Karpas-422 (cell line): ENCODE measurements at regions not wholly inside any gene's neighbourhood (a gene's known extent, or its start where the extent isn't known, plus 50 kb on each side); places are given as distances from the start of the nearest gene placed in this dataset.

Source experiments
- DNase-seq: peaks from one replicate; pipeline ENCODE4 v3.0.0-alpha.2; 2015
- H2AFZ ChIP-seq: fragments of 200-600 bp; sonication (generic); 2 replicates; pipeline ENCODE4 v1.6.1; 2014; ENCODE audit warnings: antibody characterized with exemption, low read length, mixed read lengths
- H3K27ac ChIP-seq: fragments of 200-600 bp; sonication (generic); 2 replicates; pipeline ENCODE4 v1.5.1; 2014; ENCODE audit warnings: mild to moderate bottlenecking, low read length, moderate library complexity
- H3K27me3 ChIP-seq: fragments of 200-600 bp; sonication (generic); 2 replicates; pipeline ENCODE4 v1.6.1; 2014; ENCODE audit warnings: low read length, mixed read lengths
- H3K36me3 ChIP-seq: fragments of 200-600 bp; sonication (generic); 2 replicates; pipeline ENCODE4 v1.6.1; 2014; ENCODE audit warnings: low read length, mixed read lengths; ENCODE audit not compliant: insufficient read depth
- H3K4me1 ChIP-seq: fragments of 200-600 bp; sonication (generic); 2 replicates; pipeline ENCODE4 v1.6.1; 2014; ENCODE audit warnings: mild to moderate bottlenecking, low read length, mixed read lengths
- H3K4me2 ChIP-seq: fragments of 200-600 bp; sonication (generic); 2 replicates; pipeline ENCODE4 v1.6.1; 2014; ENCODE audit warnings: low read length, low read depth, mild to moderate bottlenecking; ENCODE audit not compliant: poor library complexity, severe bottlenecking
- H3K4me3 ChIP-seq: fragments of 200-600 bp; sonication (generic); 2 replicates; pipeline ENCODE4 v1.5.1; 2014; ENCODE audit warnings: mild to moderate bottlenecking, antibody characterized with exemption, low read length, mixed read lengths
- H3K79me2 ChIP-seq: fragments of 200-600 bp; sonication (generic); 2 replicates; pipeline ENCODE4 v1.6.1; 2014; ENCODE audit warnings: mild to moderate bottlenecking, low read length, mixed read lengths
- H3K9ac ChIP-seq: fragments of 200-600 bp; sonication (generic); 2 replicates; pipeline ENCODE4 v1.6.0; 2014; ENCODE audit warnings: low read length
- H3K9me2 ChIP-seq: fragments of 200-600 bp; sonication (generic), shearing (Covaris generic); replicated peaks from 2 replicates; pipeline ENCODE4 v1.6.0; 2014; ENCODE audit warnings: mild to moderate bottlenecking, low read length, moderate library complexity; ENCODE audit not compliant: insufficient read depth
- H3K9me3 ChIP-seq: fragments of 300-700, 200-600 bp; sonication (generic); 2 replicates; pipeline ENCODE4 v1.6.1; 2014; ENCODE audit warnings: low read length, mixed read lengths
- H4K20me1 ChIP-seq: fragments of 200-600 bp; sonication (generic); 2 replicates; pipeline ENCODE4 v1.6.1; 2014; ENCODE audit warnings: mild to moderate bottlenecking, antibody characterized with exemption, low read length, low read depth; ENCODE audit not compliant: insufficient read depth

DNA sequence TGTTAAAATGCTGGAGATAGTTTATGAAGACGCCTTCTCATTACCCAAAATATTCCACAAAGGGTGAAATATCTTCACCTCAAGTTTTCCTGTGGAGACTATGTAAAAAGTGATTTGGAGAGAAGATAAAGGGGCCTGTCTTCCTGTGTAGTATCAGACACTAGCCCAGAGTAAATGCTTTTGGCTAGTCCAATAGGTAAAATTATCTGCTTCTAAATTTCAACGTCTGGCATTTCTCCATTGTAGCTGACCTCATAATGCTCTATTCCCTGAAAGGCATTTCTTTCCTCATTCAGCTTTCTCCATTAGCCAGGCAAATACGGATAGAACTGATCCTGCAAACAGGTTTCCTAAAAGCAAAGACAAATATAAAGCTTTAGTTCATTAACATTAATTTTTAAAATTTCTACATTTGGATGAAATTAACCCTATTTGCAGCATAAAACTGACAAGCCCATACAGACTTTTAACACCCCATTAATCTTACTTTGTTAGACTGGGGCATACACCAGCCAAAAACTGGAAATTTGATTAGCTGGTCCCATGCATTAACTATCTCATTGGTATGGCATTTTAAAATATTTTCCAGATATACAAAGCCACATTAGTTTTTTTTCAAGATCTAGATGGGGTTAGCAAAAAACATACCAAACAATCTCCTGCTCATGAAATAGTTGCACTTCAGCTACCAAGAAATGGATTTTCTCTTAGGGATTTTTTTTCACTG, 548.8 kb downstream of the EFNA5 start:
- H3K9me3 ChIP-seq: peaks cover 15% of the 10 kb centered on the region
- no peaks in the 10 kb centered on the region for H4K20me1 ChIP-seq
- H3K4me3 ChIP-seq: no peak overlapping the region

DNA sequence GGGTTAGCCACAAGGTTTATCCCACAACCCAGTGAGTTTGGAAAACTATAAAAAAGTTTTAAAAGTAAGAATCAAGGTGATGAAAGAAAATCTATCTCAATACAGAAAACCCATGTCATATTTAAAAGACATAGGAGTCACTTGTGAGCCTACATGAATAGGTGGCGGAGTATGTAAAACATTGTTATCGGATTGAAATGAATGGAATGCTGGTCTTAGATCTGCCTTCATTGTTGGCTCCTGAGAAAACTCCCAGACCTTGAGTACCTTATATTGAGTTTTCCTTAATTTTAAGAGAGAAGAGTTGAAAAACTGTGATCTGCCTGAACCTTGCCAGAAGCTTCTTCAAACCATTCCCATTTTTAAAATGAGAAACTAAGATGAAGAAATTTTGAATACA, 551.1 kb downstream of the EFNA5 start:
- Histone ChIP-seq H2AFZ (no peak overlapping the region), H3K27me3 (no peaks in the 10 kb centered on the region)
- DNase-seq: no peak

More for the DNA sequence above, 548.8 kb downstream of the EFNA5 start:
- Histone ChIP-seq H3K27me3 (no peaks in the 10 kb centered on the region), H3K4me2 (no peak overlapping the region), H2AFZ (no peak overlapping the region), H3K9ac (no peak overlapping the region), H3K4me1 (no peaks in the 10 kb centered on the region), H3K36me3 (no peaks in the 10 kb centered on the region), H3K27ac (no peak overlapping the region), H3K79me2 (no peaks in the 10 kb centered on the region), H3K9me2 (no peaks in the 10 kb centered on the region)
- DNase-seq: no peak

DNA sequence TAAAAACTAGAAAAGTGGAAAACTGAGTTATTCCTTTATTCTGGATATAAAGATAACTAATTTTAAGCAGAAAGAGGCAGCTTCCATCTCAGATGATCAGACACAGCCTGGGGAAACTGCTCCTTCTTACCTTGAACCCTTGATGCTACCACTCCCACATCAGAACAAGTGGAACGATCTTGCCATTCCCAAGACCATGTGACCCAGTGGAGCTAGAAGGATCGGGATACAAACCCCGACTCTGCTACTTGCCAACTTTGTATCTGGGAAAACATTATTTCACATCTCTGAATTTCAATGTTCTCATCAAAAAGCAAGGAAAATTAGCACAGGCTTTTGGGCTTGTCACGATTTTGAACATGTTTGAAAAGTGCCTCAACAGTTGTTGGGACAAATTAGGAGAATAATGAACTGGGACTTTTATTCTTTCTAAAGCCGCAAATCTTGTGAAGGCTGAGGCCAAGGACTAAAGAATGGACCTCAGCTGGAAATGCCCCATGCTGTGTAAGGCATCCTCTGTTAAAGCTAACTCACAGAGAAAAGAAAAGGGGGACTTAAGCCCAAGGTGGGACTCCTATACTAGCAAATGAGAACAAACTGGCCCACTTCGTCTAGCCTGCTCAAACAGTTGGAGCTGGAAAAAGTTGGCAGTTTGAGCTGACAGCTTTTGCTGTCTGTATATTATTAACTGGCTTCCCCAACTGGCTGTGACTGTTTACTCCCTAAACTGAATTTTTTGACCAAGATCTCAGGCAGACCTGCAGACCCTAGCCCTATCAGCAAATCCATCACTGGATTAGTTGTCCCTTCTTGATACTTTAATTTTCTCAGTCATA, 552.3 kb downstream of the EFNA5 start:
- DNase-seq: no peak
- no peaks in the 10 kb centered on the region for H3K27me3 ChIP-seq
- H3K4me1 ChIP-seq: no peaks in the 10 kb centered on the region
- H3K27ac ChIP-seq: no peak overlapping the region
- H2AFZ ChIP-seq: no peak overlapping the region
- H3K9ac ChIP-seq: no peak overlapping the region
- no peaks in the 10 kb centered on the region for H4K20me1 ChIP-seq
- H3K9me2 ChIP-seq: no peaks in the 10 kb centered on the region
- no peaks in the 10 kb centered on the region for H3K79me2 ChIP-seq
- peaks cover 12% of the 10 kb centered on the region for H3K9me3 ChIP-seq
- H3K4me2 ChIP-seq: no peak overlapping the region
- H3K36me3 ChIP-seq: no peaks in the 10 kb centered on the region
- no peak overlapping the region for H3K4me3 ChIP-seq

More for the DNA sequence above, 551.1 kb downstream of the EFNA5 start:
- Histone ChIP-seq H3K4me2 (no peak overlapping the region), H3K36me3 (no peaks in the 10 kb centered on the region), H3K79me2 (no peaks in the 10 kb centered on the region), H3K9me3 (peaks cover 9% of the 10 kb centered on the region), H3K9me2 (no peaks in the 10 kb centered on the region), H3K27ac (no peak overlapping the region), H4K20me1 (no peaks in the 10 kb centered on the region), H3K9ac (no peak overlapping the region), H3K4me3 (no peak overlapping the region), H3K4me1 (no peaks in the 10 kb centered on the region)

DNA sequence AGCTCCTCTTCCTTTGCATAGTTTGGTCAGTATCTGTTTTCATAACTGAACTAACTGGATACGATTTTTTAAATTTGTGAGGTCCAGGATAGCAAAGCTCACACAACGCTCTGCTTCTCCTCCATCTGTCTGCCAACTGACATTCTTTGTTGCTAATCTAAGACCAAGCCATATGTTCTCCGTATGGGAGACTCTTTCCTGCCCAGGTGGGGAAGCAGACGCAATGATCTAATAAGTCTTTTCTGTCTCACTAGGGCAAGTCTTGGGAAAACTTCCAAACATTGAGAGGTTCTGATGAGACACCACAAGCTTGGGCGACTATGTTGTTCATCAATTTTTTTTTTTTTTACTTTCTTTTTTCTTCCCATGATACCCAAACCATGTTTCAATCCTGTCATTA, 558.5 kb downstream of the EFNA5 start:
- no peaks in the 10 kb centered on the region for H3K27me3 ChIP-seq
- DNase-seq: no peak
- peaks cover 30% of the 10 kb centered on the region for H3K9me3 ChIP-seq

DNA sequence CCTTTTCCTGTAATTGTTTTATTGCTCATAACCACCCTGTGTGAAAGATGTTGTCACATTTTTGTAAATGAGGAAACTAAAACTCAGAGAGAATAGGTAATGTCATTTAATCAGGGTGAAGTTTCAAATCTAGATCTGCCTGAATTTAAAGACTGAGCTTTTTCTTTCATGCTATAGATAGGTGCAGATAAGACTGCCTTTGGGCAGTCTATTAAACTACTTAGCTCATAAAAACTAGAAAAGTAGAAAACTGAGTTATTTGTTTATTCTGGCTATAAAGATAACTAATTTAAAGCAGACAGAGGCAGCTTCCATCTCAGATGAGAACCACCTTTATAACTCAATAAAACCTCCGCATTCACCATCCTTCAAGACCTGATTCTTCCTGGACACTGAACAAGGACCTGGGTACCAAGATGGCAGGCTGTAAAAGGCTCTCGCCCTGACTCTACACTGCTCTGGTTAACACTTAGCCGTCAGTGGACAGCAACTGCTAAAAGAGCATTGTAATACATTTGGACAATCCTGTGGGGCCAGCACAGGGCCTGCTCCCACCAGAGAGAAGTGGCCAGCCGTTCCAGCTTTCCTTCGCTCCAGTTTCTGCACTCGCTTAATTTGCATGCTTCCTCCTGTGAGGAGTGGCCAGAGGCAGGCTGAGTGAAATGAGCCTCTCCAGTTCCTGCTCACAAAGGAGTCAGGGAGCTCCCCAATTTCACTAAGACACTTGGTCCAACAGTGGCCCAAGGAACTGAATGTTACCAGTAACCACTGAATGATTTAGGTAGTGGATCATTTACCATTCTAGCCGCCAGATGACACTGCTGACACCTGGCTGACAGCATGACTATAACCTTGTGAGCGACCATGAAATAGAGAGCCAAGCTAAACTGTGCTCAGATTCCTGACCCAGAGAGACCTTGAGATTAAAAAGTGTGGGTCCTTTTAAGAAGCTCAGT, 566.4 kb downstream of the EFNA5 start:
- H3K9me3 ChIP-seq: peaks cover 31% of the 10 kb centered on the region
- no peaks in the 10 kb centered on the region for H3K9me2 ChIP-seq
- no peak overlapping the region for H3K4me3 ChIP-seq
- H3K79me2 ChIP-seq: no peaks in the 10 kb centered on the region
- H3K4me2 ChIP-seq: no peak overlapping the region
- no peak overlapping the region for H3K9ac ChIP-seq
- H3K4me1 ChIP-seq: no peaks in the 10 kb centered on the region
- H3K27me3 ChIP-seq: no peaks in the 10 kb centered on the region
- no peak overlapping the region for H2AFZ ChIP-seq
- no peaks in the 10 kb centered on the region for H4K20me1 ChIP-seq
- no peak for DNase-seq
- no peak overlapping the region for H3K27ac ChIP-seq
- no peaks in the 10 kb centered on the region for H3K36me3 ChIP-seq

More for the DNA sequence above, 558.5 kb downstream of the EFNA5 start:
- Histone ChIP-seq H3K9ac (no peak overlapping the region), H3K9me2 (no peaks in the 10 kb centered on the region), H3K4me1 (no peaks in the 10 kb centered on the region), H3K36me3 (no peaks in the 10 kb centered on the region), H4K20me1 (no peaks in the 10 kb centered on the region), H3K4me3 (no peak overlapping the region), H3K4me2 (no peak overlapping the region), H2AFZ (no peak overlapping the region), H3K27ac (no peak overlapping the region), H3K79me2 (no peaks in the 10 kb centered on the region)

DNA sequence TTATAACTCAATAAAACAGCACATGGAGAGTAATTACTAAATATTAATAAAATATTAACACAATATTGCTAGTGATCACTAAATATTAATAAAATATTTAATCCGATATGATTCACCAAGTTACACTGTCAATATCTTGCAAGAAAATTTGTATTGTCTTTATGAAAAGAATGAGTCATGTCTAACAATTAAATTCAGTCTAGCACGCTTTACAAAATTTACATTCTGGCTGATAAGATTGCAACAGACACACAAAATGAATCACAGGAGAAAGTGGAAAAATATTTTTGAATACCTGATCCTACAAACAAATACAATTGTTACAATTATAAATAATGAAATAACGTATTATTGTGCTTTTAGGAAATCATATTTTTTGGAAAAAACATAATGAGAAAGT, 567.2 kb downstream of the EFNA5 start:
- no peaks in the 10 kb centered on the region for H4K20me1 ChIP-seq
- no peak overlapping the region for H3K4me3 ChIP-seq
- no peaks in the 10 kb centered on the region for H3K4me1 ChIP-seq
- H3K36me3 ChIP-seq: no peaks in the 10 kb centered on the region
- no peak overlapping the region for H2AFZ ChIP-seq
- no peak overlapping the region for H3K4me2 ChIP-seq
- no peak for DNase-seq
- no peaks in the 10 kb centered on the region for H3K79me2 ChIP-seq
- no peaks in the 10 kb centered on the region for H3K9me2 ChIP-seq
- no peak overlapping the region for H3K9ac ChIP-seq
- H3K9me3 ChIP-seq: peaks cover 24% of the 10 kb centered on the region
- H3K27ac ChIP-seq: no peak overlapping the region
- H3K27me3 ChIP-seq: no peaks in the 10 kb centered on the region

DNA sequence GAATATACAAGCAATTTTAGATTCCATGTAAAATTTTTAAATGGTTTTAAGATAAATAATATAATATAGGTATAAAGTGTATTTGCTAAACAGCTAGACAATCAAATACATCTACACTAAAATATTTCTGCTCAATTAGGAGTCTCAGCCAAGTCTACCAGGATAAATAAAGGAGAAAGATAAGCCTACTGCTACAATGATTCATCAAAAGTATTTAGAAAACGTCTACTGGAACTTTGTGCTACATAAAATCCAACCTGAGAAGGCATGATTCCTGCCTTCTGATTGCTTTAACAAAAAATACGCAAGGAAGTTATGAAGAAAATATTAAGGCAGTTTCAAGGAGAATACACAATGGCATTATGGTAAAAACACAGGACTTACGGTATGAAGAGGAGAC, 570.6 kb downstream of the EFNA5 start:
- Histone ChIP-seq H3K9me3 (peaks cover 13% of the 10 kb centered on the region), H3K9ac (no peak overlapping the region), H4K20me1 (no peaks in the 10 kb centered on the region), H3K4me3 (no peak overlapping the region), H3K27ac (no peak overlapping the region), H3K9me2 (no peaks in the 10 kb centered on the region), H2AFZ (no peak overlapping the region), H3K79me2 (no peaks in the 10 kb centered on the region), H3K4me1 (no peaks in the 10 kb centered on the region), H3K27me3 (no peaks in the 10 kb centered on the region), H3K36me3 (no peaks in the 10 kb centered on the region), H3K4me2 (no peak overlapping the region)
- DNase-seq: no peak

DNA sequence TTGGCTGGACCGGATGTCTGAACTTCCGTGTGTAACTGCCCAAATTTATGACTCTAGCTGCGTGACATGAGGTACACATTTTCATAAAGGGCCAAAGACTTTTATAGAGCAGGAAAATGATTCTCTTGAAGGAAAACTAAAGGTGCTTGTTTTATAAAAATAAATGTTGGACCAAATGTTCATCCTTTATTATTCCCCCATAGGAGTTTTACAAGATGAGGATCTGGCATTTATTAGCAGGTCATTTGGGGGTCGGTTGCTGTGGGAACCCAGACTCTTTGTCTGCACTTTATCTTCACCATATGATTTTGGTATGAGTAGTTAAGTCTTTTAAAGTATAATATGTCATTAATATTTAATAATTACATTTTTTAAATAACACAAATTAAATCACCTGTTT, 571.2 kb downstream of the EFNA5 start:
- Histone ChIP-seq H3K9me3 (peaks cover 11% of the 10 kb centered on the region), H3K27ac (no peak overlapping the region), H3K4me3 (no peak overlapping the region), H3K36me3 (no peaks in the 10 kb centered on the region), H3K4me2 (no peak overlapping the region), H4K20me1 (no peaks in the 10 kb centered on the region), H3K4me1 (no peaks in the 10 kb centered on the region), H3K9me2 (no peaks in the 10 kb centered on the region), H2AFZ (no peak overlapping the region), H3K79me2 (no peaks in the 10 kb centered on the region), H3K9ac (no peak overlapping the region), H3K27me3 (no peaks in the 10 kb centered on the region)
- DNase-seq: no peak
